ENCODE measurements at regions not wholly inside any gene's neighbourhood (a gene's known extent, or its start where the extent isn't known, plus 50 kb on each side); places are given as distances from the start of the nearest gene placed in this dataset.

DNA sequence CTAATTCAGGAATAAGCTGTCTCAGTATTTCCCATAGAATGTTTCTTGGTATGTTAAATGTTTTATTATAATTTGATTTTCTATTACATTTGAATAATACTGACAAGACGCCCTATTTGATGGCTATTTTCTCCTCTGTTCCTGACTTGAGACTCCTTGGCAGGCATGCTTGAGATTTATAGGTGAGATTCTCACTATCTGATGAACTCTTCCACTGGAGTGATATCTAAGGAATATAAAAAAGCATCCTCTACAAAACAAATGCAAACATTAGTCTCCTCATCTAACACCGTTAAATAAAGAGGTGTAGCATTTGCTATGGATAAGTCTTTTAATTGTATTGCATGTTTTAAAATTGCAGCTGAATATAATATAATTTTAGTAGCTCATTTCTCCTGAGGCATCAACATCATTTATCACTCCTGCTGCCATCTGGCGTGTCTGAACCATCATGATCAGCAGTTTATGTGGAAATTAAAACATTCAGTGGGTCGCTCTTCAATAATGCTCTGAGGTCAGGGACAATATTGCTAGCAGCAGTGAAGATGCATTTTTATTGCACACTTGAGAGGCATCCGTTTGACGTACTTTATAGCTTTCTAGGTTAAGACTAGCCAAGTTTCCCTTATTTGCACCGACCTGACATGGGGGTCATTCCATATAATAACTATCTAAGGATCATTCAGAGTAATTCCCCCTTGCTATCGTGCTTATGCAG is 210.4 kb upstream of the GALNTL6 start:
- Histone ChIP-seq H3K4me2 (no peak overlapping the region), H3K27ac (no peak overlapping the region), H3K4me1 (no peaks in the 10 kb centered on the region), H3K9me3 (no peaks in the 10 kb centered on the region), H3K4me3 (no peak overlapping the region)
- FAIRE-seq (no peak), DNase-seq (ENCODE audit: low read depth in 1 of 2, low spot score in 1 of 2) (no peak), ATAC-seq (no peak)
- 40% methylated on average over 8 of the region's 8 CpGs for WGBS (ENCODE audit: missing lambda C conversion rate)
- ChIA-PET POLR2A (no interaction called here), CTCF (no interaction called here)
- TF ChIP-seq KDM1A (IDR thresholded peaks at IDR 0.05; ENCODE audit: low read depth) (no peak), REST (IDR thresholded peaks at IDR 0.05) (no peak), ATOH8 (CRISPR knock-in tag; IDR thresholded peaks at IDR 0.05; ENCODE audit: low read depth) (no peak), CBX8 (IDR thresholded peaks at IDR 0.05) (no peak), BHLHE40 (IDR thresholded peaks at IDR 0.05; ENCODE audit: low read depth, low read length) (no peak), EHF (CRISPR knock-in tag; IDR thresholded peaks at IDR 0.05) (no peak)

- Histone ChIP-seq H3K9me3 (no peaks in the 10 kb centered on the region), H3K4me3 (no peak overlapping the region), H3K27ac (no peak overlapping the region), H3K4me1 (no peaks in the 10 kb centered on the region), H3K4me2 (no peak overlapping the region)
- CTCF ChIA-PET: no interaction called here
- ATAC-seq (no peak), FAIRE-seq (no peak), DNase-seq (ENCODE audit: low read depth in 1 of 2, low spot score in 1 of 2) (no peak)
- TF ChIP-seq HOXB5 (CRISPR knock-in tag; IDR thresholded peaks at IDR 0.05): no peak
- TF ChIP-seq BHLHE40 (IDR thresholded peaks at IDR 0.05; ENCODE audit: low read depth, low read length): no peak
- TF ChIP-seq NR3C1 (IDR thresholded peaks at IDR 0.05): no peak
- TF ChIP-seq EHF (CRISPR knock-in tag; IDR thresholded peaks at IDR 0.05): no peak
- TF ChIP-seq RNF2 (IDR thresholded peaks at IDR 0.05; ENCODE audit: borderline replicate concordance, low read depth): no peak
- POLR2A ChIA-PET: no interaction called here
- WGBS (ENCODE audit: missing lambda C conversion rate): 60% methylated on average over 3 of the region's 3 CpGs
Observed at GRCh38 chr4:171601091-171601490, 212.1 kb upstream of the GALNTL6 start.

GRCh38 chr4:171599628-171600027 is 213.6 kb upstream of the GALNTL6 start:
- H3K4me2 ChIP-seq: no peak overlapping the region
- DNase-seq (ENCODE audit: low read depth in 1 of 2, low spot score in 1 of 2) (no peak), ATAC-seq (no peak), FAIRE-seq (no peak)
- ChIA-PET CTCF (no interaction called here), POLR2A (no interaction called here)
- no peak overlapping the region for H3K4me3 ChIP-seq
- WGBS (ENCODE audit: missing lambda C conversion rate): 7% methylated on average over 3 of the region's 3 CpGs
- H3K9me3 ChIP-seq: no peaks in the 10 kb centered on the region
- no peaks in the 10 kb centered on the region for H3K4me1 ChIP-seq
- no peak overlapping the region for H3K27ac ChIP-seq
- TF ChIP-seq SMC3 (IDR thresholded peaks at IDR 0.05): no peak
- no peak for TF ChIP-seq FOXS1 (CRISPR knock-in tag; IDR thresholded peaks at IDR 0.05)
- TF ChIP-seq NPAS2 (CRISPR knock-in tag; IDR thresholded peaks at IDR 0.05; ENCODE audit: borderline replicate concordance): no peak
- TF ChIP-seq HOXB13 (CRISPR knock-in tag; IDR thresholded peaks at IDR 0.05; ENCODE audit: low read depth): no peak

DNA sequence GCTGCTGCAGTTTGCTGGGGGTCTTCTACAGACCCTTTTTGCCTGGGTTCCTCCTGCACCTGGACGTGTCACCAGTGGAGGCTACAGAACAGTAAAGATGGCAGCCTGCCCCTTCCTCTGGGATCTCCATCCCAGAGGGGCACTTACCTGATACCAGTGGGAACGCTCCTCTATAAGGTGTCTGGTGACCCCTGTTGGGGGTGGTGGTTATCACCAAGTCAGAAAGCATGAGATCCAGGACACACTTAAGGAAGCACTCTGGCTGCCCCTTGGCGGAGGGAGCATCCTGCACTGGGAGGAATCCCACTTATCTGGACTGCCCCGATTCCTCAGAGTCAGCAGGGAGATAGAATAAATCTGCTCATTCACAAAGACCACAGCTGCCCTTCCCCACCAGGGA is 218.9 kb upstream of the GALNTL6 start:
- Histone ChIP-seq H3K4me3 (no peak overlapping the region), H3K4me2 (no peak overlapping the region), H3K9me3 (no peaks in the 10 kb centered on the region), H3K4me1 (no peaks in the 10 kb centered on the region), H3K27ac (no peak overlapping the region)
- CTCF ChIA-PET: no interaction called here
- DNase-seq (ENCODE audit: low read depth in 1 of 2, low spot score in 1 of 2) (no peak), ATAC-seq (no peak), FAIRE-seq (no peak)
- 0% methylated on average over 1 of the region's 4 CpGs for WGBS (ENCODE audit: missing lambda C conversion rate)
- POLR2A ChIA-PET: no interaction called here
- TF ChIP-seq RCOR1 (IDR thresholded peaks at IDR 0.05; ENCODE audit: low read depth, low read length): no peak
- no peak for TF ChIP-seq ZSCAN20 (CRISPR knock-in tag; IDR thresholded peaks at IDR 0.05)
- no peak for TF ChIP-seq E2F6 (IDR thresholded peaks at IDR 0.05; ENCODE audit: borderline replicate concordance, low read depth)
- TF ChIP-seq JUN (IDR thresholded peaks at IDR 0.05): no peak
- no peak for TF ChIP-seq TP53 (CRISPR knock-in tag; IDR thresholded peaks at IDR 0.05)
- TF ChIP-seq POLR2A (IDR thresholded peaks at IDR 0.05; ENCODE audit: low read length): no peak
- no peak for TF ChIP-seq PHF8 (IDR thresholded peaks at IDR 0.05; ENCODE audit: borderline replicate concordance, low read depth)
- TF ChIP-seq REST (IDR thresholded peaks at IDR 0.05): no peak
- TF ChIP-seq MYC (IDR thresholded peaks at IDR 0.05; ENCODE audit: borderline replicate concordance, low read length): no peak
- no peak for TF ChIP-seq CHD2 (IDR thresholded peaks at IDR 0.05; ENCODE audit: low read length, partially characterized antibody)
- no peak for TF ChIP-seq ESRRA (IDR thresholded peaks at IDR 0.05; ENCODE audit: borderline replicate concordance, low read length)

All from A549 (cell line).